Stimulated activated CD4-positive, alpha-beta T cell treated with anti-CD3 and anti-CD28 coated beads, Interleukin-4, amount 100 ng/mL, for 4 hours (primary cell): ENCODE measurements at regions not wholly inside any gene's neighbourhood (a gene's known extent, or its start where the extent isn't known, plus 50 kb on each side); places are given as distances from the start of the nearest gene placed in this dataset.
A peak's percentile ranks its signal among the peaks of the same experiment; 100 is the strongest.
"Not testable (repeated sequence)": the region's sequence is repeated elsewhere in the genome, so short reads cannot be mapped to it uniquely, and the experiment has no call there.

Experiments used
- DNase-seq, 2 experiments: peaks; one replicate each; pipeline ENCODE4 v3.0.0-alpha.2; 2020

GRCh38 chr3:195669310-195669709, 51.5 kb upstream of the MUC20 start:
- not testable (repeated sequence) for DNase-seq

- not testable (repeated sequence) for DNase-seq
Observed at GRCh38 chr3:195668131-195668766, 52.5 kb upstream of the MUC20 start.

GRCh38 chr3:195665311-195665710, 55.5 kb upstream of the MUC20 start:
- not testable (repeated sequence) for DNase-seq

GRCh38 chr3:195664131-195664530, 56.6 kb upstream of the MUC20 start:
- not testable (repeated sequence) for DNase-seq

- not testable (repeated sequence) for DNase-seq
Observed at GRCh38 chr3:195659136-195659533, 61.6 kb upstream of the MUC20 start.

- not testable (repeated sequence) for DNase-seq
Observed at GRCh38 chr3:195658381-195659135, 62.2 kb upstream of the MUC20 start.

- DNase-seq, result peak; percentile 90
Observed at GRCh38 chr3:195657475-195658372, 63.1 kb upstream of the MUC20 start.

- DNase-seq, result not testable (repeated sequence)
Observed at GRCh38 chr3:195656091-195656490, 64.7 kb upstream of the MUC20 start.

GRCh38 chr3:195654746-195655145, 66.0 kb upstream of the MUC20 start:
- not testable (repeated sequence) for DNase-seq

GRCh38 chr3:195654138-195654537, 66.6 kb upstream of the MUC20 start:
- DNase-seq, result not testable (repeated sequence)

GRCh38 chr3:195653641-195654040, 67.1 kb upstream of the MUC20 start:
- not testable (repeated sequence) for DNase-seq

GRCh38 chr3:195647912-195648702, 64.4 kb upstream of the APOD start:
- not testable (repeated sequence) for DNase-seq

GRCh38 chr3:195645872-195646271, 62.1 kb upstream of the APOD start:
- not testable (repeated sequence) for DNase-seq

- DNase-seq, result not testable (repeated sequence)
Observed at GRCh38 chr3:195643245-195643644, 59.5 kb upstream of the APOD start.

GRCh38 chr3:195642311-195642710, 58.6 kb upstream of the APOD start:
- DNase-seq, result not testable (repeated sequence)

- not testable (repeated sequence) for DNase-seq
Observed at GRCh38 chr3:195638456-195638855, 54.7 kb upstream of the APOD start.

GRCh38 chr3:195637473-195638233, 53.9 kb upstream of the APOD start:
- DNase-seq, result not testable (repeated sequence)

GRCh38 chr3:195637011-195637410, 53.3 kb upstream of the APOD start:
- not testable (repeated sequence) for DNase-seq

GRCh38 chr3:195635898-195636685, 52.4 kb upstream of the APOD start:
- not testable (repeated sequence) for DNase-seq

- not testable (repeated sequence) for DNase-seq
Observed at GRCh38 chr3:195635262-195635873, 51.6 kb upstream of the APOD start.
